MM.1S (cell line): ENCODE measurements at regions not wholly inside any gene's neighbourhood (a gene's known extent, or its start where the extent isn't known, plus 50 kb on each side); places are given as distances from the start of the nearest gene placed in this dataset.

Experiments
- EZH2 ChIP-seq: fragments of 300-600 bp; sonication (generic); optimal IDR thresholded peaks from 2 replicates; pipeline ENCODE3; 2017; ENCODE audit warnings: low read depth, mild to moderate bottlenecking, antibody characterized with exemption, low read length, mixed read lengths
- EZH2phosphoT487 ChIP-seq: fragments of 300-600 bp; sonication (generic); IDR thresholded peaks from 2 replicates; pipeline ENCODE4 v1.6.1; 2018; ENCODE audit warnings: antibody characterized with exemption, low read length
- TF ChIP-seq, protein P1 (sequence below): fragments of 300-600 bp; sonication (generic); IDR thresholded peaks from 2 replicates; pipeline ENCODE4 v1.5.1; 2016; ENCODE audit warnings: antibody characterized with exemption, low read length, mixed read lengths

DNA sequence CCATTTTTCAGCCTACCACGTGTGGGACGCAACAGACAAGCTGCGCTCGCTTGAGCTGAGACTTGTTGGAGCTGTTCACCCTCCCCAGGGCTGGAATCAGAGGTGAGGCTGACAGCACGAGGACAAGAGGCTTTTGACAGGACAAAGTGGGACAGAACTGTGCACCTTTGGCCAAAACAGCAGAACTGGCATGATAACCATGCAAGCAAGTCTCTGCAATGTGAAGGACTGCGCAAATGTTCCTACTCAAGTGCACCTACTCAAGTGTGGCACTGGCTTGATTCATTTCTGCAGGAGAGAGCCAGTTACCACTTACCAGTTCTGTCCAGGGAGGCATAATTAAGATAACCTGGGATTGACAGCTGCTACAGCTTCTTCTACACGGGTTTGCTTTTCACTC lies 62.2 kb upstream of the TM9SF2 start:
- TF ChIP-seq, protein P1, sequence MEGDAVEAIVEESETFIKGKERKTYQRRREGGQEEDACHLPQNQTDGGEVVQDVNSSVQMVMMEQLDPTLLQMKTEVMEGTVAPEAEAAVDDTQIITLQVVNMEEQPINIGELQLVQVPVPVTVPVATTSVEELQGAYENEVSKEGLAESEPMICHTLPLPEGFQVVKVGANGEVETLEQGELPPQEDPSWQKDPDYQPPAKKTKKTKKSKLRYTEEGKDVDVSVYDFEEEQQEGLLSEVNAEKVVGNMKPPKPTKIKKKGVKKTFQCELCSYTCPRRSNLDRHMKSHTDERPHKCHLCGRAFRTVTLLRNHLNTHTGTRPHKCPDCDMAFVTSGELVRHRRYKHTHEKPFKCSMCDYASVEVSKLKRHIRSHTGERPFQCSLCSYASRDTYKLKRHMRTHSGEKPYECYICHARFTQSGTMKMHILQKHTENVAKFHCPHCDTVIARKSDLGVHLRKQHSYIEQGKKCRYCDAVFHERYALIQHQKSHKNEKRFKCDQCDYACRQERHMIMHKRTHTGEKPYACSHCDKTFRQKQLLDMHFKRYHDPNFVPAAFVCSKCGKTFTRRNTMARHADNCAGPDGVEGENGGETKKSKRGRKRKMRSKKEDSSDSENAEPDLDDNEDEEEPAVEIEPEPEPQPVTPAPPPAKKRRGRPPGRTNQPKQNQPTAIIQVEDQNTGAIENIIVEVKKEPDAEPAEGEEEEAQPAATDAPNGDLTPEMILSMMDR: no peak
- TF ChIP-seq EZH2 (no peak), EZH2phosphoT487 (no peak)
